HG03521 (cell line): ENCODE measurements at regions not wholly inside any gene's neighbourhood (a gene's known extent, or its start where the extent isn't known, plus 50 kb on each side); places are given as distances from the start of the nearest gene placed in this dataset.

Experiments used
- ATAC-seq: cut with Tn5 transposase; IDR thresholded peaks from one replicate; pipeline ENCODE4 v1.9.1; 2021; ENCODE audit warnings: mild to moderate bottlenecking, moderate library complexity; ENCODE audit not compliant: unreplicated experiment

GRCh38 chr2:188909036-188909435 lies 65.1 kb upstream of the COL3A1 start:
- ATAC-seq: no peak

GRCh38 chr2:188916736-188917135 lies 57.4 kb upstream of the COL3A1 start:
- no peak for ATAC-seq

GRCh38 chr2:188917632-188918031 lies 56.5 kb upstream of the COL3A1 start:
- ATAC-seq: no peak

- ATAC-seq: peak; percentile 69
These were observed 54.3 kb upstream of the COL3A1 start for GRCh38 chr2:188919824-188920223.

GRCh38 chr2:188922191-188922590 lies 52.0 kb upstream of the COL3A1 start:
- no peak for ATAC-seq
